GM12865 (cell line): ENCODE measurements at regions not wholly inside any gene's neighbourhood (a gene's known extent, or its start where the extent isn't known, plus 50 kb on each side); places are given as distances from the start of the nearest gene placed in this dataset.

ENCODE experiments used
- DNase-seq: peaks from one replicate; pipeline ENCODE4 v3.0.0; 2010; ENCODE audit warnings: low read depth
- H3K4me3 ChIP-seq: 2 replicates; pipeline ENCODE4 v1.5.1; 2011; ENCODE audit warnings: mild to moderate bottlenecking, low read depth, low read length, control low read depth
- CTCF ChIP-seq: IDR thresholded peaks from 2 replicates; pipeline ENCODE4 v1.5.1; 2011; ENCODE audit warnings: low read length, control low read depth, low read depth, inconsistent platforms; ENCODE audit not compliant: insufficient read depth; ENCODE audit errors: missing control alignments

GRCh38 chr13:90400372-90400771, 947.1 kb upstream of the MIR17HG start:
- no peak for TF ChIP-seq CTCF
- H3K4me3 ChIP-seq: no peak overlapping the region

DNA sequence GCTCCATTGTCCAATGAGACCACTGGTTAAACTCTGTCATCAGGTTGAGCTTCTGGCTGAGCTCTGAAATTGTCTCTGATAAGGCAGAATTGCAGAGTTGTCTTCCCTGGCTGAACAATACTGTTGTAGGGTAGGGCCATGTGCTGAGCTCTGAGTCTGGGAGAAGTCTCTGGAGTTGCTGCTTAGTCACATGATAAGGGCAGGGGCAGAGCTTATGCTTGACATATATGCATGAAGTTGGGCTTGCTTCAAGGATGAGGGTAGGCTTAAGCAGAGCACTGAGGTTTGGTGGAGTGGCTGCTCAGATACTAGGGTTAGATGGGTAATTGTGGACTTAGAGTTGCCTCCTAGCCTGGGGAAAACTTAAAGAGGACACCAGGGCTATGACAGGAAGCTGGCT, 946.3 kb upstream of the MIR17HG start:
- no peak for TF ChIP-seq CTCF
- no peak overlapping the region for H3K4me3 ChIP-seq
- no peak for DNase-seq

More at GRCh38 chr13:90400372-90400771, 947.1 kb upstream of the MIR17HG start:
- no peak for DNase-seq

DNA sequence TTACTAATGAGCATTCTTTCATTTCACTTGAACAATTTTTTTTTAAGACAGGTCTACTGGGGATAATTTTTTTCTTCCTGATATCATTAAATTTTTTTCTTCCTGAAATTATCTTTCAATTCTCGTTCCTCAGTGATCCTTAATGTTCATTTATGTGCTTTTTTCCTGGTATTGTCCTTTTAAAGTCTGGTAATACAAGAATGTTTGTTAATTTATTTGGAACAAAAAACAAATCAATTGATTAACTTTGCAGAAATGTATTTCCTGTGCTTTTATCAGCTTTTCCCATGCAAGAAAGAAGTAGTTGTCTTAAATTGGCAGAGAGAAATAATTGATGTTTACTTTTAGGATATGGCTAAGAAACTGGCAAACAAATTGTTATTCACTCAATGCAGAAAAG, 945.4 kb upstream of the MIR17HG start:
- H3K4me3 ChIP-seq: no peak overlapping the region
- no peak for DNase-seq
- no peak for TF ChIP-seq CTCF

- DNase-seq: no peak
- H3K4me3 ChIP-seq: no peak overlapping the region
- no peak for TF ChIP-seq CTCF
Measured at GRCh38 chr13:90402613-90403012, 944.9 kb upstream of the MIR17HG start.

GRCh38 chr13:90403330-90404082, 944.0 kb upstream of the MIR17HG start:
- no peak for TF ChIP-seq CTCF
- H3K4me3 ChIP-seq: no peak overlapping the region
- DNase-seq: no peak

DNA sequence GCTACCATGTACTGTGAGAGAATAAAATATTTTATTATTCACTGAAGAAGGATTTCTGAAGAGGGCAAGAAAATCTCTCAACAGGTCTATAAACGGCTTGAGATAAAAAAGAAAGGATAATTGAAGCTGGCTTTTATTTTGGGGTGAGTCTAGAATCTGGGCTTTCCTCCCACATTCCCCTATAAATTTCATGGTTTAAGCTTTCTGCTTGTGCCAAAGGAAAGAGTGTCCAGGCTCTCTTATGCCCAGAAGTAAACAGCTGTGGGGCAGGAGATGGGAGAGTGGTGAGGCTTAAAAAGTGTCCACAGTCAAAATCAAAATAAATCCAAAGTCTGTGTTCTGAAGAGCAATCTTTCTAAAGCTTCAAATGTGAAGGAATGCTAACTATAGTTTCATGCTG, 942.2 kb upstream of the MIR17HG start:
- TF ChIP-seq CTCF: no peak
- no peak overlapping the region for H3K4me3 ChIP-seq
- DNase-seq: no peak

GRCh38 chr13:90412980-90413379, 934.5 kb upstream of the MIR17HG start:
- H3K4me3 ChIP-seq: no peak overlapping the region
- no peak for DNase-seq
- no peak for TF ChIP-seq CTCF
